H9 (cell line): ENCODE measurements at regions not wholly inside any gene's neighbourhood (a gene's known extent, or its start where the extent isn't known, plus 50 kb on each side); places are given as distances from the start of the nearest gene placed in this dataset.

ENCODE experiments used
- DNase-seq: peaks from one replicate; pipeline ENCODE4 v3.0.0-alpha.2; 2017
- H2AFZ ChIP-seq: one replicate; pipeline ENCODE4 v1.6.1; 2013; ENCODE audit warnings: mild to moderate bottlenecking, low read length, control low read depth, moderate library complexity
- H2AK5ac ChIP-seq: 2 replicates; pipeline ENCODE4 v1.6.1; 2013; ENCODE audit warnings: low read length, control low read depth, mixed read lengths; ENCODE audit not compliant: insufficient read length
- H2BK120ac ChIP-seq: one replicate; pipeline ENCODE4 v1.6.1; 2013; ENCODE audit warnings: low read depth, mild to moderate bottlenecking, low read length, control low read depth, inconsistent platforms; ENCODE audit not compliant: poor library complexity, severe bottlenecking
- H2BK12ac ChIP-seq: 2 replicates; pipeline ENCODE4 v1.6.1; 2013; ENCODE audit warnings: low read length, control low read depth, mixed read lengths, low read depth; ENCODE audit not compliant: insufficient read length
- H2BK15ac ChIP-seq: 2 replicates; pipeline ENCODE4 v1.6.1; 2013; ENCODE audit warnings: low read depth, low read length, control low read depth
- H2BK20ac ChIP-seq: one replicate; pipeline ENCODE4 v1.6.1; 2013; ENCODE audit warnings: low read depth, mild to moderate bottlenecking, low read length, control low read depth, inconsistent platforms; ENCODE audit not compliant: poor library complexity, severe bottlenecking
- H2BK5ac ChIP-seq: 2 replicates; pipeline ENCODE4 v1.6.1; 2013; ENCODE audit warnings: low read length, control low read depth, mixed read lengths; ENCODE audit not compliant: insufficient read length
- H3K14ac ChIP-seq: 2 replicates; pipeline ENCODE4 v1.6.1; 2013; ENCODE audit warnings: low read length, control low read depth; ENCODE audit not compliant: insufficient read depth
- H3K18ac ChIP-seq: 2 replicates; pipeline ENCODE4 v1.6.1; 2013; ENCODE audit warnings: low read depth, mild to moderate bottlenecking, mixed read lengths, low read length, control low read depth; ENCODE audit not compliant: insufficient read length
- H3K23ac ChIP-seq: 2 replicates; pipeline ENCODE4 v1.6.1; 2013; ENCODE audit warnings: low read length, control low read depth, mixed read lengths, low read depth; ENCODE audit not compliant: insufficient read length
- H3K23me2 ChIP-seq: 2 replicates; pipeline ENCODE4 v1.6.1; 2013; ENCODE audit warnings: low read depth, mild to moderate bottlenecking, mixed read lengths, low read length, control low read depth; ENCODE audit not compliant: insufficient read length, poor library complexity, severe bottlenecking
- H3K27ac ChIP-seq: 2 replicates; pipeline ENCODE4 v1.5.1; 2013; ENCODE audit warnings: low read length, control low read depth, mixed read lengths, low read depth; ENCODE audit not compliant: insufficient read length
- H3K27me3 ChIP-seq: 2 replicates; pipeline ENCODE4 v1.6.1; 2013; ENCODE audit warnings: low read length, control low read depth, inconsistent platforms; ENCODE audit not compliant: insufficient read depth
- H3K4ac ChIP-seq: 2 replicates; pipeline ENCODE4 v1.6.1; 2013; ENCODE audit warnings: low read depth, mild to moderate bottlenecking, control low read depth, inconsistent platforms, low read length, moderate library complexity
- H3K4me1 ChIP-seq: 2 replicates; pipeline ENCODE4 v1.6.1; 2013; ENCODE audit warnings: low read length, control low read depth, inconsistent platforms; ENCODE audit not compliant: insufficient read depth
- H3K4me2 ChIP-seq: 2 replicates; pipeline ENCODE4 v1.6.1; 2013; ENCODE audit warnings: low read length, control low read depth, mixed read lengths; ENCODE audit not compliant: insufficient read length, insufficient read depth
- H3K56ac ChIP-seq: 2 replicates; pipeline ENCODE4 v1.6.1; 2013; ENCODE audit warnings: low read depth, mild to moderate bottlenecking, mixed read lengths, low read length, control low read depth; ENCODE audit not compliant: insufficient read length
- H3K79me1 ChIP-seq: 2 replicates; pipeline ENCODE4 v1.6.1; 2013; ENCODE audit warnings: low read depth, mild to moderate bottlenecking, moderate library complexity, low read length, control low read depth, inconsistent platforms; ENCODE audit not compliant: insufficient read depth, poor library complexity, severe bottlenecking
- H3K79me2 ChIP-seq: 2 replicates; pipeline ENCODE4 v1.6.1; 2013; ENCODE audit warnings: low read length, control low read depth, inconsistent platforms; ENCODE audit not compliant: insufficient read depth
- H3K9ac ChIP-seq: 2 replicates; pipeline ENCODE4 v1.6.1; 2013; ENCODE audit warnings: low read length, control low read depth, mixed read lengths; ENCODE audit not compliant: insufficient read length; ENCODE audit errors: extremely low read depth
- H3K9me3 ChIP-seq: one replicate; pipeline ENCODE4 v1.6.1; 2013; ENCODE audit warnings: low read depth, low read length, inconsistent platforms; ENCODE audit not compliant: control insufficient read depth
- H3T11ph ChIP-seq: one replicate; pipeline ENCODE4 v1.6.1; 2013; ENCODE audit warnings: mild to moderate bottlenecking, low read length, control low read depth, inconsistent platforms
- H4K20me1 ChIP-seq: one replicate; pipeline ENCODE4 v1.6.1; 2013; ENCODE audit not compliant: control insufficient read depth, insufficient read length, insufficient read depth
- H4K5ac ChIP-seq: 2 replicates; pipeline ENCODE4 v1.6.1; 2013; ENCODE audit warnings: low read depth, mild to moderate bottlenecking, mixed read lengths, low read length, control low read depth; ENCODE audit not compliant: insufficient read length
- H4K8ac ChIP-seq: replicated peaks from 2 replicates; pipeline ENCODE4 v1.6.1; 2013; ENCODE audit warnings: low read length, control low read depth, mixed read lengths, low read depth; ENCODE audit not compliant: insufficient read length
- H4K91ac ChIP-seq: 2 replicates; pipeline ENCODE4 v1.6.1; 2013; ENCODE audit warnings: low read depth, mild to moderate bottlenecking, moderate library complexity, mixed read lengths, low read length, control low read depth; ENCODE audit not compliant: insufficient read length
- H3K27ac Mint-ChIP-seq, 3 experiments: 2 replicates in 2 of 3; 3 replicates in 1 of 3; pipeline ENCODE4 v1.8.0; 2020 to 2021; ENCODE audit warnings: mixed read lengths in 3 of 3, mild to moderate bottlenecking in 1 of 3, moderate library complexity in 1 of 3
- H3K27me3 Mint-ChIP-seq: 2 replicates; pipeline ENCODE4 v1.8.0; 2021; ENCODE audit warnings: low read depth, mild to moderate bottlenecking, moderate library complexity, mixed read lengths
- H3K36me3 Mint-ChIP-seq, 3 experiments: 2 replicates in 2 of 3; 3 replicates in 1 of 3; pipeline ENCODE4 v1.8.0; 2020 to 2021; ENCODE audit warnings: low read depth in 3 of 3, mixed read lengths in 3 of 3; ENCODE audit not compliant: insufficient read depth in 1 of 3
- H3K4me1 Mint-ChIP-seq, 2 experiments: 2 replicates each; pipeline ENCODE4 v1.8.0; 2020; ENCODE audit warnings: mixed read lengths in 2 of 2
- H3K4me3 Mint-ChIP-seq, 2 experiments: 2 replicates in 1 of 2; 3 replicates in 1 of 2; pipeline ENCODE4 v1.8.0; 2020 to 2021; ENCODE audit warnings: mild to moderate bottlenecking in 2 of 2, mixed read lengths in 2 of 2, moderate library complexity in 1 of 2
- H3K9me3 Mint-ChIP-seq, 2 experiments: 2 replicates in 1 of 2; 3 replicates in 1 of 2; pipeline ENCODE4 v1.8.0; 2020; ENCODE audit warnings: mild to moderate bottlenecking in 2 of 2, mixed read lengths in 2 of 2, moderate library complexity in 1 of 2
- WGBS: extraction: QIAGEN DNeasy Blood & Tissue Kit; methylation state at CpG from one replicate; pipeline ENCODE4 v1.1.7; 2013; ENCODE audit warnings: missing lambda C conversion rate, low lambda C conversion rate, mixed read lengths; ENCODE audit not compliant: insufficient read length; ENCODE audit errors: extremely low coverage; 5-methylcytosine and 5-hydroxymethylcytosine counted together
- TF ChIP-seq, protein P1 (sequence below): fragments of 200-600 bp; sonication (generic); conservative IDR thresholded peaks from 3 replicates; pipeline ENCODE4 v1.8.0; 2021; ENCODE audit warnings: antibody characterized with exemption, mild to moderate bottlenecking

DNA sequence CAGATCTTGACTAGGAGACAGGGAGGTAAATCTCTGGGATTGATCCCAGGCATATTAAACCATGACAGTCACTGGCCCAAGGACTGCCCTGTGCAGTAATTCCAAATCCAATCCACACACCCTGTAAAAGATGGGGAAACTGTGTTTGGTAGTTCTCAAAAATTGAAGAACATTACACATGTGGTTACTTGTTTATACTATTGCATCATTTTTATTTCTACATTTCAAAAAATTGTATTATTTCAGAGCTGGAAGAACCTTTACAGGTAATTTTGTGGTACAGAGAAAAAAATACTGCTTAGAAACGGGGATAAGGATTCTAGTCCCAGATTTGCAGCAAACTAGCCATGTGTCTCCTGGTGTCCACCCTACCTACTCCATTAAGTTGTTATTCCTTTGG lies 400.5 kb downstream of the LRIG3 start:
- WGBS: no CpG with 5 or more reads among the region's 1 CpG

More for the DNA sequence above, 400.5 kb downstream of the LRIG3 start:
- no peaks in the 10 kb centered on the region for H4K20me1 ChIP-seq
- H3K4me3 Mint-ChIP-seq: no peak overlapping the region
- no peaks in the 10 kb centered on the region for H3K4me1 ChIP-seq
- no peak overlapping the region for H3T11ph ChIP-seq
- no peak overlapping the region for H2BK20ac ChIP-seq
- H3K79me1 ChIP-seq: no peaks in the 10 kb centered on the region
- no peaks in the 10 kb centered on the region for H3K23me2 ChIP-seq
- H2BK120ac ChIP-seq: no peak overlapping the region
- H2AK5ac ChIP-seq: no peak overlapping the region
- H2BK15ac ChIP-seq: no peak overlapping the region
- H2AFZ ChIP-seq: no peak overlapping the region
- H3K36me3 Mint-ChIP-seq: peaks cover 19 to 27% (median 20%) of the 10 kb centered on the region in 3 experiments
- no peak overlapping the region for H3K23ac ChIP-seq
- H3K9ac ChIP-seq: no peak overlapping the region
- H3K27ac ChIP-seq: no peak overlapping the region
- H4K91ac ChIP-seq: no peak overlapping the region
- H4K5ac ChIP-seq: no peak overlapping the region
- H3K79me2 ChIP-seq: no peaks in the 10 kb centered on the region
- no peaks in the 10 kb centered on the region for H3K9me3 ChIP-seq
- no peak overlapping the region for H3K56ac ChIP-seq
- TF ChIP-seq, protein P1, sequence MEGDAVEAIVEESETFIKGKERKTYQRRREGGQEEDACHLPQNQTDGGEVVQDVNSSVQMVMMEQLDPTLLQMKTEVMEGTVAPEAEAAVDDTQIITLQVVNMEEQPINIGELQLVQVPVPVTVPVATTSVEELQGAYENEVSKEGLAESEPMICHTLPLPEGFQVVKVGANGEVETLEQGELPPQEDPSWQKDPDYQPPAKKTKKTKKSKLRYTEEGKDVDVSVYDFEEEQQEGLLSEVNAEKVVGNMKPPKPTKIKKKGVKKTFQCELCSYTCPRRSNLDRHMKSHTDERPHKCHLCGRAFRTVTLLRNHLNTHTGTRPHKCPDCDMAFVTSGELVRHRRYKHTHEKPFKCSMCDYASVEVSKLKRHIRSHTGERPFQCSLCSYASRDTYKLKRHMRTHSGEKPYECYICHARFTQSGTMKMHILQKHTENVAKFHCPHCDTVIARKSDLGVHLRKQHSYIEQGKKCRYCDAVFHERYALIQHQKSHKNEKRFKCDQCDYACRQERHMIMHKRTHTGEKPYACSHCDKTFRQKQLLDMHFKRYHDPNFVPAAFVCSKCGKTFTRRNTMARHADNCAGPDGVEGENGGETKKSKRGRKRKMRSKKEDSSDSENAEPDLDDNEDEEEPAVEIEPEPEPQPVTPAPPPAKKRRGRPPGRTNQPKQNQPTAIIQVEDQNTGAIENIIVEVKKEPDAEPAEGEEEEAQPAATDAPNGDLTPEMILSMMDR: no peak
- H2BK12ac ChIP-seq: no peak overlapping the region
- no peak for DNase-seq
- no peaks in the 10 kb centered on the region for H3K27me3 ChIP-seq
- H3K27ac Mint-ChIP-seq: no peak overlapping the region
- H3K4me2 ChIP-seq: no peak overlapping the region
- no peaks in the 10 kb centered on the region for H3K27me3 Mint-ChIP-seq
- no peak overlapping the region for H3K4ac ChIP-seq
- H3K18ac ChIP-seq: no peak overlapping the region
- no peak overlapping the region for H3K14ac ChIP-seq
- no peaks in the 10 kb centered on the region for H3K4me1 Mint-ChIP-seq
- H4K8ac ChIP-seq: no peak overlapping the region
- H3K9me3 Mint-ChIP-seq: peaks cover 26 to 32% of the 10 kb centered on the region in 2 experiments
- H2BK5ac ChIP-seq: no peak overlapping the region
